ENCODE measurements at regions not wholly inside any gene's neighbourhood (a gene's known extent, or its start where the extent isn't known, plus 50 kb on each side); places are given as distances from the start of the nearest gene placed in this dataset.
A peak's percentile ranks its signal among the peaks of the same experiment; 100 is the strongest.

GRCh38 chr12:67414011-67414715, 145.0 kb downstream of the CAND1 start:
- intact Hi-C loops (cut with DNase I; ENCODE audit: low total_unique reads), result no loop called here
- WGBS, 5 donors, result 74 to 83% (median 81%) methylated on average over 6 of the region's 6 CpGs
- no peak overlapping the region for H3K4me3 ChIP-seq
- H3K4me1 ChIP-seq, result no peaks in the 10 kb centered on the region
- TF ChIP-seq POLR2AphosphoS5 (IDR thresholded peaks at IDR 0.05) (no peak), CTCF (IDR thresholded peaks at IDR 0.05 in 8 of 11, conservative IDR thresholded peaks at IDR 0.05 in 3 of 11) (no peak), POLR2A (IDR thresholded peaks at IDR 0.05) (no peak)
- H3K27ac ChIP-seq, result no peak overlapping the region
- no peaks in the 10 kb centered on the region for H3K27me3 ChIP-seq (replicated peaks in 1 of 7)
- H3K9me3 ChIP-seq, result peaks cover 0 to 4% (median 0%) of the 10 kb centered on the region in 8 donors
- no peak for DNase-seq
- H3K36me3 ChIP-seq, result no peaks in the 10 kb centered on the region

- H3K4me1 ChIP-seq, result no peaks in the 10 kb centered on the region
- H3K36me3 ChIP-seq, result no peaks in the 10 kb centered on the region
- intact Hi-C loops (cut with DNase I; ENCODE audit: low total_unique reads), result no loop called here
- H3K9me3 ChIP-seq, result peaks cover 0 to 4% (median 0%) of the 10 kb centered on the region in 8 donors
- TF ChIP-seq POLR2AphosphoS5 (IDR thresholded peaks at IDR 0.05) (no peak), POLR2A (IDR thresholded peaks at IDR 0.05) (no peak), CTCF (IDR thresholded peaks at IDR 0.05 in 8 of 11, conservative IDR thresholded peaks at IDR 0.05 in 3 of 11) (peak in 2 of 11 experiments; percentile 11 to 25)
- DNase-seq, result no peak
- WGBS, 5 donors, result 45 to 63% (median 60%) methylated on average over 4 of the region's 4 CpGs
- H3K27me3 ChIP-seq (replicated peaks in 1 of 7), result no peaks in the 10 kb centered on the region
- H3K27ac ChIP-seq, result no peak overlapping the region
- no peak overlapping the region for H3K4me3 ChIP-seq
Measured at GRCh38 chr12:67415473-67415872, 146.3 kb downstream of the CAND1 start.

- H3K27ac ChIP-seq, result no peak overlapping the region
- intact Hi-C loops (cut with DNase I; ENCODE audit: low total_unique reads), result no loop called here
- 90 to 98% (median 96%) methylated on average over 7 of the region's 7 CpGs for WGBS, 5 donors
Measured at GRCh38 chr12:67419810-67420209, 150.7 kb downstream of the CAND1 start.

More at GRCh38 chr12:67419810-67420209, 150.7 kb downstream of the CAND1 start:
- Histone ChIP-seq H3K9me3 (no peaks in the 10 kb centered on the region), H3K27me3 (replicated peaks in 1 of 7) (no peaks in the 10 kb centered on the region), H3K4me3 (no peak overlapping the region), H3K36me3 (no peaks in the 10 kb centered on the region), H3K4me1 (no peaks in the 10 kb centered on the region)
- TF ChIP-seq POLR2A (IDR thresholded peaks at IDR 0.05), result no peak
- no peak for TF ChIP-seq POLR2AphosphoS5 (IDR thresholded peaks at IDR 0.05)
- no peak for TF ChIP-seq CTCF (IDR thresholded peaks at IDR 0.05 in 8 of 11, conservative IDR thresholded peaks at IDR 0.05 in 3 of 11)
- no peak for DNase-seq

Measured in spleen (tissue), 11 donors.